PC-9 (cell line): ENCODE measurements at regions not wholly inside any gene's neighbourhood (a gene's known extent, or its start where the extent isn't known, plus 50 kb on each side); places are given as distances from the start of the nearest gene placed in this dataset.

Source experiments
- EZH2 ChIP-seq: fragments of 200-600 bp; sonication (generic); IDR thresholded peaks from 2 replicates; pipeline ENCODE4 v1.8.0; 2017; ENCODE audit warnings: antibody characterized with exemption, low read depth
- TF ChIP-seq, protein P1 (sequence below): fragments of 200-600 bp; sonication (generic); conservative IDR thresholded peaks from 2 replicates; pipeline ENCODE4 v1.6.1; 2017; ENCODE audit warnings: mixed run types, antibody characterized with exemption, mild to moderate bottlenecking, moderate library complexity

DNA sequence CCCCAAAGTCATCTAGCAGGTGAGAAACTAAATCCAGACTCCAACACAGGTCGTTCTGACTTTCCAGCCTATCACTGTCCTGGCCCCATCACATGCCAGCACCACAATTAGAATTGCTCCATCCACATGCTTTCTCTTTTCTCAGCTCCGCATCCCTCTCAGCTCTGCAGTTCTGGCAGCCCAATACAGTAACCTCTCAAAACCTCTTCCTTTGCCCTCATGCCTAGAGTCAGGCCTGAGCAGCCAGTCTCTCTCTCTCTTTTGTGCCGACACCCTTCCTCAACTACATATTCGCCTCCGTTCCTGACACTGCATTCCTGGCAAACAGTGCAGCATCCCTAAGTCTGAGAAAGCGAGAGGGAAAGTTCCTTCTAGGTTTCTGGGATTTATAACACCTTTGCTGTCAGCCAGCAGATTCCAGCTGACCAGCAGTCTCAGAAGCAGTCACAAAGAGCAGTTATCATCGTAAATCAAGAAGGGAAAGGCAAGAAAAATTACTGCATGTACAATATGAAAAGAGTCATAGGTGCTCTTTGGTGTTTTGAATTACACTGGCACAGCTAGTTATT, 258.0 kb downstream of the FAT3 start:
- TF ChIP-seq, protein P1, sequence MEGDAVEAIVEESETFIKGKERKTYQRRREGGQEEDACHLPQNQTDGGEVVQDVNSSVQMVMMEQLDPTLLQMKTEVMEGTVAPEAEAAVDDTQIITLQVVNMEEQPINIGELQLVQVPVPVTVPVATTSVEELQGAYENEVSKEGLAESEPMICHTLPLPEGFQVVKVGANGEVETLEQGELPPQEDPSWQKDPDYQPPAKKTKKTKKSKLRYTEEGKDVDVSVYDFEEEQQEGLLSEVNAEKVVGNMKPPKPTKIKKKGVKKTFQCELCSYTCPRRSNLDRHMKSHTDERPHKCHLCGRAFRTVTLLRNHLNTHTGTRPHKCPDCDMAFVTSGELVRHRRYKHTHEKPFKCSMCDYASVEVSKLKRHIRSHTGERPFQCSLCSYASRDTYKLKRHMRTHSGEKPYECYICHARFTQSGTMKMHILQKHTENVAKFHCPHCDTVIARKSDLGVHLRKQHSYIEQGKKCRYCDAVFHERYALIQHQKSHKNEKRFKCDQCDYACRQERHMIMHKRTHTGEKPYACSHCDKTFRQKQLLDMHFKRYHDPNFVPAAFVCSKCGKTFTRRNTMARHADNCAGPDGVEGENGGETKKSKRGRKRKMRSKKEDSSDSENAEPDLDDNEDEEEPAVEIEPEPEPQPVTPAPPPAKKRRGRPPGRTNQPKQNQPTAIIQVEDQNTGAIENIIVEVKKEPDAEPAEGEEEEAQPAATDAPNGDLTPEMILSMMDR: no peak
- TF ChIP-seq EZH2: no peak
